Mesodermal cell (in vitro differentiated cells): ENCODE measurements at regions not wholly inside any gene's neighbourhood (a gene's known extent, or its start where the extent isn't known, plus 50 kb on each side); places are given as distances from the start of the nearest gene placed in this dataset.

ENCODE experiments used
- H3K27ac ChIP-seq: 2 replicates; pipeline ENCODE4 v1.7.0; 2013; ENCODE audit warnings: mild to moderate bottlenecking, low read depth, low read length, moderate library complexity; ENCODE audit not compliant: severe bottlenecking
- H3K36me3 ChIP-seq: 2 replicates; pipeline ENCODE4 v1.7.1; 2013; ENCODE audit warnings: mild to moderate bottlenecking, low read length, moderate library complexity; ENCODE audit not compliant: control insufficient read depth, insufficient read depth
- H3K4me1 ChIP-seq: one replicate; pipeline ENCODE4 v1.7.1; 2013; ENCODE audit warnings: mild to moderate bottlenecking, low read length; ENCODE audit not compliant: insufficient read depth, control insufficient read depth, poor library complexity, severe bottlenecking
- H3K4me3 ChIP-seq: 2 replicates; pipeline ENCODE4 v1.7.0; 2013; ENCODE audit warnings: low read length, control low read depth, mild to moderate bottlenecking; ENCODE audit not compliant: insufficient read depth, poor library complexity, severe bottlenecking; ENCODE audit errors: extremely low read depth
- H3K9me3 ChIP-seq: 2 replicates; pipeline ENCODE4 v1.7.1; 2013; ENCODE audit warnings: mild to moderate bottlenecking, low read length, moderate library complexity; ENCODE audit not compliant: control insufficient read depth
- WGBS, 2 experiments: methylation state at CpG; one replicate each; pipeline ENCODE4 v1.1.5; 2013; ENCODE audit warnings: missing lambda C conversion rate in 2 of 2; ENCODE audit not compliant: insufficient coverage in 2 of 2; 5-methylcytosine and 5-hydroxymethylcytosine counted together

DNA sequence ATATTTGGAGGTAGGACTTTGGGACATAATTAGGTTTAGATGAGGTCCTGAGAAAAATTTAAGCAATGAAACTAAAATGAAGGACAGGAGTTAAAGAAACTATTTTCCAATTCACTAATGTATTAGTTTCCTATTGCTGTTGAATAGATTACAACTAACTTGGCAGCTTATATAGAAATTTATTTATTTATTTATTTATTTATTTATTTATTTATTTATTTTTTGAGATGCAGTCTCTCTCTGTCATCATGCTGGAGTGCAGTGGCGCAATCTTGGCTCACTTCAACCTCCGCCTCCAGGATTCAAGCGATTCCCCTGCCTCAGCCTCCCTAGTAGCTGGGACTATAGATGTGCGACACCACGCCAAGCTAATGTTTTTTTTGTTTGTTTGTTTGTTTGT is 182.4 kb upstream of the ADCY2 start:
- Histone ChIP-seq H3K4me3 (no peak overlapping the region), H3K36me3 (no peaks in the 10 kb centered on the region), H3K4me1 (no peaks in the 10 kb centered on the region), H3K9me3 (no peaks in the 10 kb centered on the region), H3K27ac (no peak overlapping the region)
- 90 to 100% methylated on average over 4 to 5 of the region's 5 CpGs for WGBS, 2 experiments

DNA sequence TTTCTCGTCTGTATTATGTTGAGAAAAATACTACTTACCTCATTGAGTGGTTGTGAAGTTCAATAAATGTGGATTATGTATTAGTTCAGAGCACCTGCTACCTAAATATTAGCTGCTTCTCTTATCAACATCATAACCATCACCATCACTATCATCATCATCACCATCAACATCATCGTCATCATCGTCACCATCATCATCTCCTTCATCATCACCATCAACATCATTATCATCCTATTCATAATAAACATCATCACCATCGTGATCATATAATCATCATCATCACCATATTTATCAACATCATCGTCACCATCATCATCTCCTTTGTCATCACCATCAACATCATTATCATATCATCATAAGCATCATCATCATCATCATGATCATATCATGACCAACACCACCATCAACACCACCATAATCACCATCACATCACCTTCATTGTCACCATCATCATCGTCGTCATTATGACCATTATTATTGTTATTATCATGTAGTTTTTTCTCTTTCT is 181.0 kb upstream of the ADCY2 start:
- 87 to 91% methylated on average over 4 of the region's 7 CpGs for WGBS, 2 experiments
- H3K4me3 ChIP-seq, result no peak overlapping the region
- no peaks in the 10 kb centered on the region for H3K9me3 ChIP-seq
- H3K4me1 ChIP-seq, result no peaks in the 10 kb centered on the region
- no peak overlapping the region for H3K27ac ChIP-seq
- H3K36me3 ChIP-seq, result no peaks in the 10 kb centered on the region

DNA sequence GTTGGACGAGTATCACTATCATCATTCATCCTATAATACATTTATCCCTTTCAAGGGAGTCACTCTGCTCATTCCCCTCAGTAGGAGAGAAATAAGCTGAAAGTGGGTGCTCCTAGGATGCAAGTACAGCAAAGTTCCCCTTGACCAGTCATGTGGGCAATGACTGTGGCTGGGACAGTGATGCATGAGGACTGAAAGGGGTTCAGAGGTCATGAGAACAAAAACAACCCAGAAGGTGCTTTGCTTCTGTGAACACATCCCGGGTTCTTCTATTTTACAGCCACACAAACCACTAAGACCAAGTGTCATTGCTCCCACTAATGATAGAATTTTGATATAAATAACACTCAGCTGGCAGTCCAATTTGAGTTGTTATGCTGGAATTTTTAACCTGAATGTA is 177.8 kb upstream of the ADCY2 start:
- Histone ChIP-seq H3K36me3 (no peaks in the 10 kb centered on the region), H3K4me3 (no peak overlapping the region), H3K27ac (no peak overlapping the region), H3K9me3 (no peaks in the 10 kb centered on the region), H3K4me1 (no peaks in the 10 kb centered on the region)
- no CpG with 5 or more reads among the region's 2 CpGs for WGBS, 2 experiments

DNA sequence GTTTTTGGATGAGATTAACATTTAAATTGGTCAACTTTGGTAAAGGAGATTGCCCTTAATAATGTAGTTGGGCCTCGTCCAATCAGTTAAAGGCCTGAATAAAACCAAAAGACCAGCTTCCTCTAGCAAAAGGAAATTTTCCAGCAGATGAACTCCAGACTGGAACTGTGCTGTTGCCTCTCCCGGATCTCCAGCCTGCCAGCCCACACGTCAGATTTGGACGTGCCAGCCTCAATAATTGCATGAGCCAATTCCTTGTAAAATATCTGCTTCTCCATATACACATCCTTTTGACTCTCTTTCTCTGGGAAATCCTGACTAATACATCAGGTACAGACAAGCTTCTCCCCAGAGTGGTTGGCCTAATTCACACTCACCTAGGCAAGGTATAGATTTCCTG is 175.8 kb upstream of the ADCY2 start:
- H3K27ac ChIP-seq, result no peak overlapping the region
- no peaks in the 10 kb centered on the region for H3K9me3 ChIP-seq
- H3K4me1 ChIP-seq, result no peaks in the 10 kb centered on the region
- no peak overlapping the region for H3K4me3 ChIP-seq
- no peaks in the 10 kb centered on the region for H3K36me3 ChIP-seq
- WGBS, 2 experiments, result 70 to 90% methylated on average over 2 to 4 of the region's 4 CpGs

DNA sequence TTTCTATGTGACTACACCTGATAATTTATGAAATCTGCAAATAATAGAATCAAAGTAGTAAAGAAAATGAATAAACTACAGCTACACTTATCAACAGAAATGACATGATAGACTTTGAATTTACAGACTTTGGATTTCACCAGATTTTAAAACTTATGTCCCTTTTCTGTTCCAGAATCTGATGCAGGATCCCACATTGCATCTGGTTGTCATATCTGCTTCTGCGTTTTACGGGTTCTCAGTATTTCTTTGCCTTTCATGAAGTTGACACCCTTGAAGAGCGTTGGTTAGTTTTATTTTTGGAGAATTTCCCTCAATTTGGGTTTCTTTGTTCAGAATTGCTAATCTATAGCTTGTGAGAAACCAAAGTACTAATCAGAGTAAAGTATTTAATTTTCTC is 174.9 kb upstream of the ADCY2 start:
- WGBS, 2 experiments, result no CpG with 5 or more reads among the region's 3 CpGs
- Histone ChIP-seq H3K9me3 (no peaks in the 10 kb centered on the region), H3K4me3 (no peak overlapping the region), H3K27ac (no peak overlapping the region), H3K4me1 (no peaks in the 10 kb centered on the region), H3K36me3 (no peaks in the 10 kb centered on the region)

DNA sequence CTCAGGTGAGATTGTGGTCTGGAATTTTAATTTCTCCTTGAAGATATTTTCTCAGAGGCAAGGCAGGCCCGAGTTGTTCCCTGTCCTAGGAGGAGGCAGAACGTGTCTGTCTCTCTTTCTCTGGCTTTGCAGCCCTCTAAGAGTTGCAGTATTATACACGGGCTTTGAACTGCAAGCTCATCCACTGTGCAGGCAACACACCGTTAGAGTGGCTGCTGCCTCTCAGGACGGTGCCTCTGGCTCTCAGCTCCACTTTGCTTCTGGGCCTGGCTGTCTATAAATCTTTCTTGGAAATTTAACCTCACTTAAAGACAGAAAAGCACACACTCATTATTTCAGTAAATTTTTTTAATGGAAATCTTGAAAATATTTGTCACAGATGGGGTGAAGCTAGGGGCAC is 170.1 kb upstream of the ADCY2 start:
- WGBS, 2 experiments, result 73 to 89% methylated on average over 5 of the region's 5 CpGs
- Histone ChIP-seq H3K36me3 (no peaks in the 10 kb centered on the region), H3K4me3 (no peak overlapping the region), H3K27ac (no peak overlapping the region), H3K4me1 (no peaks in the 10 kb centered on the region), H3K9me3 (no peaks in the 10 kb centered on the region)

DNA sequence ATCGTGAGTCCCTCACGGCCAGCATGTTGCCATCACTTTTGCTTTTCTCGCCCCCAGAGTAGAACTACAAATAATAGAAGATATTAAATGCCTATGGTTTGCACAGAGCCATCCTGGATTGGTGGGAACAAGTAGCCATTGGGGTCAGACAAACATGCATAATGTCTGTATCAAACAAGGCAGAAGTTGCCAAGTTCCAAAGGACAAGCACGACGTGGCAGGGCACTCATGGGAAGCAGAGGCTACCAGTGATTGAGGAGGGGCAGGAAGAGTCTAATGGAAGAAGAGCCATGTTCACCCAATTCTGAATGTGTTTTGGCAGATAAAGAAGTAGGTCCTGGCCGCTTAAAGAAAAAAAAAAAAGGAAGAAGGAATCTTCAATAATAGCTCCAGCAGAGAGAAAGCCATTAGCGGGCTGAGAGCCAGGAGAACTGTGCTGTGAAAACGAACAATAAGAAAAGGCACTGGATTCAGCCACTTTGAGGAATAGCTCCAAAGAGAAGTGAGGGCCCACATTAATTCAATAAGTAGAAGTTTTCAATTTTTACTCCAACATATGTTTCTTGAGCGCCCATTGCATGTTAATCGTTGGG is 153.7 kb upstream of the ADCY2 start:
- no peaks in the 10 kb centered on the region for H3K9me3 ChIP-seq
- H3K4me1 ChIP-seq, result no peaks in the 10 kb centered on the region
- WGBS, 2 experiments, result 90 to 91% methylated on average over 3 to 5 of the region's 10 CpGs
- H3K4me3 ChIP-seq, result no peak overlapping the region
- no peaks in the 10 kb centered on the region for H3K36me3 ChIP-seq
- H3K27ac ChIP-seq, result no peak overlapping the region

DNA sequence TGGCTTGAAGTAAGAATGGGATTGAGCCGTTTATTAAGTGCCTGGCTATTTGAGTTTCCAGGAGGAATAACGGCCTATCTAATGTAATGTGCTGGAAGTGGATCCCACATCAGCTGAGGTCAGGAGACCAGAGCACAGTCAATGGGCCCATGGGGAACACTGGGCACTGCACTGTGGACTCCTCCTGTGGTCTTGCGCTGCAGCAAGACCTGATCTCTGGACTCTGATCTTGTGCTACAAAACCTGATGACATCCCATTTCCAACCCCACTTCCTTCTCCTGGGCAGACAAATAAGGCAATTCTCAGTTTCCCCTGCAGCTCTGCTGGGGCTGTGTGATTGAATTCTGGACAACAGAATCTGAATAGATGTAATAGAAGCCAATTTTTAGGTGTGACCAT is 151.7 kb upstream of the ADCY2 start:
- no peak overlapping the region for H3K27ac ChIP-seq
- no peaks in the 10 kb centered on the region for H3K4me1 ChIP-seq
- no peak overlapping the region for H3K4me3 ChIP-seq
- H3K36me3 ChIP-seq, result no peaks in the 10 kb centered on the region
- 87 to 96% methylated on average over 3 of the region's 3 CpGs for WGBS, 2 experiments
- no peaks in the 10 kb centered on the region for H3K9me3 ChIP-seq

DNA sequence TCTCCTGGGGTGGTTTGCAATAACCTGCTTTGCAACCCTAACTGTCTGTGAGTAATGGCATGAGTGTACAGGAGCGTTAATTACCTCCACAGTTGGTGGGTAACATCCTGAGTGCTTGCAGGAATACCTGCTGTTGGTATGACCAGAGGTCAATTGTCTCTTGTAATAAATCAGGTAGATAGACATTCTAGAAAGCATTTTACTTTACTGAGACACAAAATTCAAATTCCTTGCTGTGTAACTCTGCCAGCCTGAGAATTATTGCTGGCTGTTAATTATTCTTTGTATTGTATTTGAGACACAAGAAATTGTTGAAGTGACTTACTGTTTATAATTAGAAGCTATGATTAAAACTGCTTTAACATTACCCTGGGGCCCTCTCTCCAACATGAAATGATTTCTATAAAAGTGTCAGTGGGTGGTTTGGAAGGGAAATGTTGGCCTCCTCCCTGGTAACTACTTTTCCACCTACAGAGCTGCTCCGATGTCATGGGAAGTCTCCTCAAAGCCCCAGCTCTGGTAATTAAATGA is 150.8 kb upstream of the ADCY2 start:
- Histone ChIP-seq H3K36me3 (no peaks in the 10 kb centered on the region), H3K4me1 (no peaks in the 10 kb centered on the region), H3K9me3 (no peaks in the 10 kb centered on the region), H3K4me3 (no peak overlapping the region), H3K27ac (no peak overlapping the region)
- 100% methylated on average over 2 of the region's 2 CpGs; no CpG with 5 or more reads in 1 of the 2 experiments for WGBS, 2 experiments

DNA sequence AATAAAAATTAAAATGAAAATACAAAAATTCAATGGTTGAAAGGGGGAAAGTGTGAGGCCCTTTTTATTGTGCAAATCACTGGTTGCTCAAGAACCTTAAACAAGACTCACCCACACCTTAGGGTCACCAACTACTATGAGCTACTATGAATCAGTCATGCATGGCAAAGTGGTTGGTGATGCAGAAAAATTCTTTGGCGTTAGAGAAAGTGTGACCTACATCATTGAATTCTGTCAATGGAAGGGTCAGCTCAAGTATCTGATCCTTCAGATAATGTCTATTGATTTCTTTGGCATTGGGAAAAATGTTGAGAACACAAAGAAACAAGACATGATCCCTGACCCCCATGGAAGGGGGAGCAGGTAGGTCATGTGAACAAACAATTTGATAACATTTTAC is 149.7 kb upstream of the ADCY2 start:
- Histone ChIP-seq H3K36me3 (no peaks in the 10 kb centered on the region), H3K27ac (no peak overlapping the region), H3K4me1 (no peaks in the 10 kb centered on the region), H3K9me3 (no peaks in the 10 kb centered on the region), H3K4me3 (no peak overlapping the region)
- WGBS, 2 experiments, result 60 to 88% methylated on average over 1 of the region's 1 CpG

DNA sequence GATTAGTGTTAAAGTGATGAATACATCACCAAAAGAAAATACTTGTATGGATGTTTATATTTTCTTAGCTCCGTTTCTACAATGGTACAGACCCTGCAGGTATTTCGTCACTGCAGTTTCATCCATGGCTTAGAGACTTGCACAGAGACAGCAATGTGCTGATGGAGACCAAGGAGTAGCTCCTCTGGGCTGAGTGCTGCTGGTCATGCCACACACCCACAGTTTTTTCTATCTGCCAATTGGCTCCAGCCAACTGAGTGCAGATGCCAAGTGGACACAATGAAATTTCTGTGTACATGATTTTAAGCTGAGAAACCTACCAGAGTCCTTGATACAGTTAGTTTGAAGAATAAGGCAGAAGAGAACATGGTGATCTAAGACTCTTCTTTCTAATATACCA is 145.9 kb upstream of the ADCY2 start:
- no peaks in the 10 kb centered on the region for H3K4me1 ChIP-seq
- no peaks in the 10 kb centered on the region for H3K36me3 ChIP-seq
- no peaks in the 10 kb centered on the region for H3K9me3 ChIP-seq
- no peak overlapping the region for H3K27ac ChIP-seq
- no peak overlapping the region for H3K4me3 ChIP-seq
- WGBS, 2 experiments, result 66% methylated on average over 2 of the region's 2 CpGs; no CpG with 5 or more reads in 1 of the 2 experiments
